ENCODE measurements at regions not wholly inside any gene's neighbourhood (a gene's known extent, or its start where the extent isn't known, plus 50 kb on each side); places are given as distances from the start of the nearest gene placed in this dataset.

DNA sequence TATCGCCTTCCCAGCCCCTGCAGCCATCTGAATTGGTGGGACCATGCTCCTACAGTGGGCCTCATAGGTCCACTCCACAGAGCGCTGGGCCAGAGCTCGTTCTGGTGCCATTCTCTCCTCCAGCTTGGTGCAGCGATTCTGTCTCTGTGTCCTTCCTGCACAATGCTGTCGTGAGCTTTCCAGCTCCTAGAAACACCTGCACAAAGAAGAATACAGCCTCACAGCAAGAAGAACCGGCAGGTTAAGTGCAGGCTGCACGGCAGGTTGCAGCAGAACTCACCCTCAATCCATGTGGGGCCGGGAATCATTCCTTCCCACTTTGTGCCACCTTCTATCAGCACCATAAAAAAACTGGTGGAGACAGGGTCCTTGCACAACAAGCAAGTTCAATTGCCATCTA lies 101.2 kb upstream of the ENPP6 start:
- H3K27ac ChIP-seq = no peak overlapping the region
- intact Hi-C loops (cut with DNase I) = no loop called here
- DNase-seq = no peak

GRCh38 chr4:184317234-184317918 lies 99.7 kb upstream of the ENPP6 start:
- no peaks in the 10 kb centered on the region for H3K9me3 ChIP-seq
- H3K36me3 ChIP-seq = no peaks in the 10 kb centered on the region
- intact Hi-C loops (cut with DNase I) = no loop called here
- 82 to 85% methylated on average over 14 of the region's 14 CpGs for WGBS, 2 donors
- no peaks in the 10 kb centered on the region for H3K27me3 ChIP-seq
- peaks cover 0 to 16% (median 2%) of the 10 kb centered on the region in 4 donors for H3K4me1 ChIP-seq
- H3K4me3 ChIP-seq = no peak overlapping the region
- TF ChIP-seq CTCF (IDR thresholded peaks at IDR 0.05) = no peak
- TF ChIP-seq POLR2AphosphoS5 (IDR thresholded peaks at IDR 0.05) = no peak
- no peak for TF ChIP-seq EP300 (IDR thresholded peaks at IDR 0.05)
- no peak for TF ChIP-seq POLR2A (IDR thresholded peaks at IDR 0.05)
- DNase-seq = no peak
- H3K27ac ChIP-seq = no peak overlapping the region

More for the DNA sequence above, 101.2 kb upstream of the ENPP6 start:
- Histone ChIP-seq H3K27me3 (no peaks in the 10 kb centered on the region), H3K36me3 (no peaks in the 10 kb centered on the region), H3K4me3 (no peak overlapping the region), H3K9me3 (no peaks in the 10 kb centered on the region), H3K4me1 (peaks cover 0 to 16% (median 2%) of the 10 kb centered on the region in 4 donors)
- WGBS, 2 donors = 88 to 94% methylated on average over 8 of the region's 8 CpGs
- TF ChIP-seq EP300 (IDR thresholded peaks at IDR 0.05) (no peak), POLR2AphosphoS5 (IDR thresholded peaks at IDR 0.05) (no peak), POLR2A (IDR thresholded peaks at IDR 0.05) (no peak), CTCF (IDR thresholded peaks at IDR 0.05) (no peak)

DNA sequence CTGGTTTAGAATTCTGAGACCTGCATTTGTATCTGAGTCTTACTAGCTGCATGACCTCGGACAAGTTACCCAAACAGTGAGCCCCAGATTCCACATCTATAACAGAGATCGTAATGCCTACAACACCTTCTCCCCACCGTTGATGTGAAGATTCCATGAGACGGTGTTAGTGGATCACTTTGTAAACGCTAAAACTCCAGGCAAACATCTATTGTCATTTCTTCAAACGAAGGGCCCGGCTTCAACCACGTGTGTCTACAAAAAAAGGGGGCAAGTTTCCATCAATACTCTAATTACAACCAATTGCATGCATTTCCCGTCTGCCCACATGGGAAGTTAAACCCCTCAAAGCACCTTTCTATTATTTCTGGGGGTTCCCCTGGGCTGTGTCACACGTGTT lies 99.1 kb upstream of the ENPP6 start:
- H3K4me3 ChIP-seq = no peak overlapping the region
- no peaks in the 10 kb centered on the region for H3K9me3 ChIP-seq
- 89 to 93% methylated on average over 10 of the region's 10 CpGs for WGBS, 2 donors
- H3K27ac ChIP-seq = no peak overlapping the region
- no peaks in the 10 kb centered on the region for H3K27me3 ChIP-seq
- H3K4me1 ChIP-seq = peaks cover 0 to 16% (median 2%) of the 10 kb centered on the region in 4 donors
- TF ChIP-seq CTCF (IDR thresholded peaks at IDR 0.05) (no peak), POLR2A (IDR thresholded peaks at IDR 0.05) (no peak), EP300 (IDR thresholded peaks at IDR 0.05) (no peak), POLR2AphosphoS5 (IDR thresholded peaks at IDR 0.05) (no peak)
- H3K36me3 ChIP-seq = no peaks in the 10 kb centered on the region
- intact Hi-C loops (cut with DNase I) = no loop called here
- DNase-seq = no peak

DNA sequence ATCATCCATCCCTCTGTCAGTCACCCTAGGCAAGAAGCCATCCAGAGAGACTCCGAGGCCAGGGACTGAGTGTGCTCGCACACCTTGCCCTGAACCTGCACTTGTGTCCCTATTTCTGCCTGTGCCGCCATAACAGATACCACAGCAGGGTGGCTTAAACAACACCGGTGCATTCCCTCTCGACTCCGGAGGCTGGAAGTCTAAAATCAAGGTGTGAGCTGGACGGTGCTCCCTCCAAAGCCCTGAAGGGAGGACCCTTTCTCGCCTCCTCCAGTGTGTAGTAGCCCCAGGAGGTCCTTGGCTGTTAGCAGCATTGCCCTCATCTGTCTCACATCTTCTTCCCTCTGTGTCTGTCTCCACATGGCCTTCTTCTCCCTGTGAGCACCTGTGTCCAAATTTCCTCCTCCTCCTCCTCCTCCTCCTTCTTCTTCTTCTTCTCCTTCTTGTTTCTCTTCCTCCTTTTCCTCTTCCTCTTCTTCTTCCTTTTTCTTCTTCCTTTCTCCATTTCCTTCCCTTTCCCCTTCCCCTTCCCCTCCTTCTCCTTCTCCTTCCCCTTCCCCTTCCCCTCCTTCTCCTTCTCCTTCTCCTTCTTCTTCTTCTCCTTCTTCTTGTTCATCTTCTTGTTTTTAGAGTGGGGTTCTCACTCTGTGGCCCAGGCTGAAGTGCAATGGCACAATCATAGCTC lies 98.1 kb upstream of the ENPP6 start:
- Histone ChIP-seq H3K9me3 (no peaks in the 10 kb centered on the region), H3K36me3 (no peaks in the 10 kb centered on the region), H3K27me3 (no peaks in the 10 kb centered on the region), H3K4me1 (peaks cover 0 to 9% (median 2%) of the 10 kb centered on the region in 4 donors), H3K4me3 (no peak overlapping the region), H3K27ac (no peak overlapping the region)
- WGBS, 2 donors = 95 to 97% methylated on average over 8 of the region's 8 CpGs
- no peak for DNase-seq
- intact Hi-C loops (cut with DNase I) = no loop called here
- no peak for TF ChIP-seq POLR2AphosphoS5 (IDR thresholded peaks at IDR 0.05)
- TF ChIP-seq CTCF (IDR thresholded peaks at IDR 0.05) = no peak
- no peak for TF ChIP-seq POLR2A (IDR thresholded peaks at IDR 0.05)
- TF ChIP-seq EP300 (IDR thresholded peaks at IDR 0.05) = no peak
